ENCODE measurements at regions not wholly inside any gene's neighbourhood (a gene's known extent, or its start where the extent isn't known, plus 50 kb on each side); places are given as distances from the start of the nearest gene placed in this dataset.

- no peaks in the 10 kb centered on the region for H3K23me2 ChIP-seq (ENCODE audit: insufficient read length, low read depth, low read length, poor library complexity, severe bottlenecking)
- H3K9me3 Mint-ChIP-seq, result peaks cover 2 to 3% of the 10 kb centered on the region in 2 experiments; a peak in 2 of 5 replicates
- H4K5ac ChIP-seq (ENCODE audit: insufficient read length, low read depth, low read length), result no peak overlapping the region
- no peak for DNase-seq
- no peak overlapping the region for H3K56ac ChIP-seq (ENCODE audit: insufficient read length, low read depth, low read length)
- no peak overlapping the region for H2BK120ac ChIP-seq (ENCODE audit: low read depth, low read length, poor library complexity, severe bottlenecking)
- no peaks in the 10 kb centered on the region for H3K79me1 ChIP-seq (ENCODE audit: insufficient read depth, low read depth, low read length, poor library complexity, severe bottlenecking)
- no peak overlapping the region for H3K4me3 Mint-ChIP-seq
- H3K14ac ChIP-seq (ENCODE audit: insufficient read depth, low read length), result no peak overlapping the region
- H2AFZ ChIP-seq (ENCODE audit: low read length), result no peak overlapping the region
- H3K27ac ChIP-seq (ENCODE audit: insufficient read length, low read depth, low read length), result no peak overlapping the region
- no peaks in the 10 kb centered on the region for H3K4me1 ChIP-seq (ENCODE audit: insufficient read depth, low read length)
- H4K20me1 ChIP-seq (ENCODE audit: control insufficient read depth, insufficient read depth, insufficient read length), result no peaks in the 10 kb centered on the region
- H4K8ac ChIP-seq (replicated peaks; ENCODE audit: insufficient read length, low read depth, low read length), result no peak overlapping the region
- H2AK5ac ChIP-seq (ENCODE audit: insufficient read length, low read length), result no peak overlapping the region
- H3K4ac ChIP-seq (ENCODE audit: low read depth, low read length), result no peak overlapping the region
- no peak overlapping the region for H3K23ac ChIP-seq (ENCODE audit: insufficient read length, low read depth, low read length)
- no peak overlapping the region for H2BK20ac ChIP-seq (ENCODE audit: low read depth, low read length, poor library complexity, severe bottlenecking)
- peaks cover 11% of the 10 kb centered on the region for H3K27me3 Mint-ChIP-seq (ENCODE audit: low read depth)
- no peak overlapping the region for H2BK15ac ChIP-seq (ENCODE audit: low read depth, low read length)
- H2BK12ac ChIP-seq (ENCODE audit: insufficient read length, low read depth, low read length), result no peak overlapping the region
- H3K4me1 Mint-ChIP-seq, result no peaks in the 10 kb centered on the region
- H3K4me2 ChIP-seq (ENCODE audit: insufficient read depth, insufficient read length, low read length), result no peak overlapping the region
- no peaks in the 10 kb centered on the region for H3K27me3 ChIP-seq (ENCODE audit: insufficient read depth, low read length)
- H2BK5ac ChIP-seq (ENCODE audit: insufficient read length, low read length), result no peak overlapping the region
- H4K91ac ChIP-seq (ENCODE audit: insufficient read length, low read depth, low read length), result no peak overlapping the region
- H3K27ac Mint-ChIP-seq, result no peak overlapping the region
- no peak overlapping the region for H3K18ac ChIP-seq (ENCODE audit: insufficient read length, low read depth, low read length)
- 0 out of 7 replicates have a peak, but pooled peaks cover 0 to 4% (median 0%) of the 10 kb centered on the region in 3 experiments for H3K36me3 Mint-ChIP-seq (ENCODE audit: insufficient read depth in 1 of 3, low read depth in 3 of 3)
- no peaks in the 10 kb centered on the region for H3K9me3 ChIP-seq (ENCODE audit: control insufficient read depth, low read depth, low read length)
- no peak overlapping the region for H3K9ac ChIP-seq (ENCODE audit: extremely low read depth, insufficient read length, low read length)
- H3K79me2 ChIP-seq (ENCODE audit: insufficient read depth, low read length), result no peaks in the 10 kb centered on the region
- TF ChIP-seq, protein P1, sequence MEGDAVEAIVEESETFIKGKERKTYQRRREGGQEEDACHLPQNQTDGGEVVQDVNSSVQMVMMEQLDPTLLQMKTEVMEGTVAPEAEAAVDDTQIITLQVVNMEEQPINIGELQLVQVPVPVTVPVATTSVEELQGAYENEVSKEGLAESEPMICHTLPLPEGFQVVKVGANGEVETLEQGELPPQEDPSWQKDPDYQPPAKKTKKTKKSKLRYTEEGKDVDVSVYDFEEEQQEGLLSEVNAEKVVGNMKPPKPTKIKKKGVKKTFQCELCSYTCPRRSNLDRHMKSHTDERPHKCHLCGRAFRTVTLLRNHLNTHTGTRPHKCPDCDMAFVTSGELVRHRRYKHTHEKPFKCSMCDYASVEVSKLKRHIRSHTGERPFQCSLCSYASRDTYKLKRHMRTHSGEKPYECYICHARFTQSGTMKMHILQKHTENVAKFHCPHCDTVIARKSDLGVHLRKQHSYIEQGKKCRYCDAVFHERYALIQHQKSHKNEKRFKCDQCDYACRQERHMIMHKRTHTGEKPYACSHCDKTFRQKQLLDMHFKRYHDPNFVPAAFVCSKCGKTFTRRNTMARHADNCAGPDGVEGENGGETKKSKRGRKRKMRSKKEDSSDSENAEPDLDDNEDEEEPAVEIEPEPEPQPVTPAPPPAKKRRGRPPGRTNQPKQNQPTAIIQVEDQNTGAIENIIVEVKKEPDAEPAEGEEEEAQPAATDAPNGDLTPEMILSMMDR (conservative IDR thresholded peaks at IDR 0.05), result no peak
- H3T11ph ChIP-seq (ENCODE audit: low read length), result no peak overlapping the region
- WGBS (ENCODE audit: extremely low coverage, insufficient read length, low lambda C conversion rate), result no CpG with 5 or more reads among the region's 7 CpGs
Measured at GRCh38 chr17:79451167-79451566, 159.7 kb downstream of the RBFOX3 start.

Data from H9 (cell line).